Natural killer cell (primary cell): ENCODE measurements at regions not wholly inside any gene's neighbourhood (a gene's known extent, or its start where the extent isn't known, plus 50 kb on each side); places are given as distances from the start of the nearest gene placed in this dataset.
A peak's percentile ranks its signal among the peaks of the same experiment; 100 is the strongest.

Experiments used
- ATAC-seq, 3 donors: fragments of 150-1000 bp in 2 of 3; fragments of 200-7000 bp in 1 of 3; cut with Tn5 transposase; 1 replicate in 1 of 3; 2 replicates in 2 of 3; pipeline ENCODE4 v1.10.0; 2021; ENCODE audit warnings: mild to moderate bottlenecking in 2 of 3, moderate library complexity in 2 of 3
- DNase-seq, 2 donors: peaks; one replicate each; pipeline versions ENCODE4 v3.0.0 to v3.0.0-alpha.2; 2013 to 2021; ENCODE audit warnings: mixed read lengths in 1 of 2
- H3K27ac ChIP-seq: one replicate; pipeline ENCODE4 v1.5.1; 2013; ENCODE audit warnings: mild to moderate bottlenecking, low read length
- H3K27me3 ChIP-seq: one replicate; pipeline ENCODE4 v1.6.1; 2013; ENCODE audit warnings: low read length; ENCODE audit not compliant: control insufficient read depth, insufficient read depth
- H3K36me3 ChIP-seq: one replicate; pipeline ENCODE4 v1.6.1; 2013; ENCODE audit warnings: low read length; ENCODE audit not compliant: control insufficient read depth, insufficient read depth
- H3K4me1 ChIP-seq: one replicate; pipeline ENCODE4 v1.6.1; 2013; ENCODE audit warnings: low read length; ENCODE audit not compliant: control insufficient read depth, insufficient read depth
- H3K4me3 ChIP-seq: one replicate; pipeline ENCODE4 v1.5.1; 2013; ENCODE audit warnings: low read length
- H3K9me3 ChIP-seq: one replicate; pipeline ENCODE4 v1.6.1; 2013; ENCODE audit warnings: low read length; ENCODE audit not compliant: control insufficient read depth, insufficient read depth
- H3K27ac Mint-ChIP-seq, 2 donors: one replicate each; pipeline ENCODE4 v1.8.0; 2022; ENCODE audit warnings: mild to moderate bottlenecking in 2 of 2, mixed read lengths in 2 of 2, moderate library complexity in 1 of 2
- H3K27me3 Mint-ChIP-seq, 2 donors: one replicate each; pipeline ENCODE4 v1.8.0; 2022; ENCODE audit warnings: low read depth in 2 of 2, mixed read lengths in 2 of 2
- H3K36me3 Mint-ChIP-seq: one replicate; pipeline ENCODE4 v1.8.0; 2022; ENCODE audit warnings: mixed read lengths
- H3K4me1 Mint-ChIP-seq, 2 donors: one replicate each; pipeline ENCODE4 v1.8.0; 2022; ENCODE audit warnings: mixed read lengths in 2 of 2
- H3K4me3 Mint-ChIP-seq: one replicate; pipeline ENCODE4 v1.8.0; 2022; ENCODE audit warnings: mild to moderate bottlenecking, moderate library complexity, mixed read lengths
- H3K9me3 Mint-ChIP-seq, 2 donors: one replicate each; pipeline ENCODE4 v1.8.0; 2022; ENCODE audit warnings: mixed read lengths in 2 of 2
- CTCF ChIP-seq: fragments of 200-600 bp; IDR thresholded peaks from one replicate; pipeline ENCODE4 v1.8.0; 2022; ENCODE audit warnings: antibody characterized with exemption
- WGBS: methylation state at CpG from one replicate; pipeline ENCODE4 v1.1.7; 2013; ENCODE audit warnings: missing lambda C conversion rate; ENCODE audit not compliant: insufficient coverage; 5-methylcytosine and 5-hydroxymethylcytosine counted together
- intact Hi-C: fragments of 100-400 bp; cut with micrococcal nuclease; formaldehyde crosslinking; loops from one replicate; pipeline ENCODE4 v1.14.2; 2022

- H3K4me1 ChIP-seq, result no peaks in the 10 kb centered on the region
- ATAC-seq (no peak), DNase-seq (no peak)
- Mint-ChIP-seq H3K4me1 (no peaks in the 10 kb centered on the region), H3K27me3 (no peaks in the 10 kb centered on the region), H3K36me3 (no peaks in the 10 kb centered on the region), H3K27ac (no peak overlapping the region), H3K9me3 (peaks cover 12 to 16% of the 10 kb centered on the region in 2 donors), H3K4me3 (no peak overlapping the region)
- TF ChIP-seq CTCF, result no peak
- H3K27ac ChIP-seq, result no peak overlapping the region
- no peaks in the 10 kb centered on the region for H3K27me3 ChIP-seq
- no peaks in the 10 kb centered on the region for H3K36me3 ChIP-seq
- WGBS, result 90% methylated on average over 5 of the region's 5 CpGs
- H3K9me3 ChIP-seq, result no peaks in the 10 kb centered on the region
- H3K4me3 ChIP-seq, result no peak overlapping the region
- intact Hi-C loops, result no loop called here
These were observed 134.0 kb upstream of the GRIK2 start for GRCh38 chr6:101259505-101259904.

GRCh38 chr6:101263596-101263995, 129.9 kb upstream of the GRIK2 start:
- H3K27ac ChIP-seq, result no peak overlapping the region
- H3K36me3 ChIP-seq, result no peaks in the 10 kb centered on the region
- intact Hi-C loops, result no loop called here
- H3K4me1 Mint-ChIP-seq, result no peaks in the 10 kb centered on the region
- no peaks in the 10 kb centered on the region for H3K27me3 Mint-ChIP-seq
- DNase-seq (no peak), ATAC-seq (no peak)
- peaks cover 6% of the 10 kb centered on the region for H3K36me3 Mint-ChIP-seq
- TF ChIP-seq CTCF, result no peak
- no peaks in the 10 kb centered on the region for H3K9me3 ChIP-seq
- no peaks in the 10 kb centered on the region for H3K4me1 ChIP-seq
- no peak overlapping the region for H3K4me3 Mint-ChIP-seq
- peaks cover 17 to 24% of the 10 kb centered on the region in 2 donors for H3K9me3 Mint-ChIP-seq
- no peaks in the 10 kb centered on the region for H3K27me3 ChIP-seq
- no peak overlapping the region for H3K27ac Mint-ChIP-seq
- 88% methylated on average over 2 of the region's 3 CpGs for WGBS
- H3K4me3 ChIP-seq, result no peak overlapping the region

- TF ChIP-seq CTCF, result no peak
- peak in 1 of 2 donors; percentile 48 for DNase-seq
- WGBS, result no CpG with 5 or more reads among the region's 2 CpGs
- Mint-ChIP-seq H3K27ac (no peak overlapping the region), H3K27me3 (no peaks in the 10 kb centered on the region), H3K36me3 (peaks cover 12% of the 10 kb centered on the region), H3K9me3 (peaks cover 19 to 31% of the 10 kb centered on the region in 2 donors), H3K4me3 (no peak overlapping the region), H3K4me1 (no peaks in the 10 kb centered on the region)
- no peaks in the 10 kb centered on the region for H3K27me3 ChIP-seq
- no peak for ATAC-seq
- H3K4me1 ChIP-seq, result no peaks in the 10 kb centered on the region
- intact Hi-C loops, result no loop called here
- H3K27ac ChIP-seq, result no peak overlapping the region
- H3K9me3 ChIP-seq, result peaks cover 4% of the 10 kb centered on the region
- no peaks in the 10 kb centered on the region for H3K36me3 ChIP-seq
- H3K4me3 ChIP-seq, result no peak overlapping the region
These were observed 127.4 kb upstream of the GRIK2 start for GRCh38 chr6:101266063-101266462.

GRCh38 chr6:101268541-101268940, 125.0 kb upstream of the GRIK2 start:
- no peaks in the 10 kb centered on the region for H3K36me3 ChIP-seq
- H3K27ac ChIP-seq, result no peak overlapping the region
- DNase-seq (no peak), ATAC-seq (no peak)
- H3K9me3 Mint-ChIP-seq, result peaks cover 23 to 37% of the 10 kb centered on the region in 2 donors
- H3K9me3 ChIP-seq, result peaks cover 4% of the 10 kb centered on the region
- no peak overlapping the region for H3K27ac Mint-ChIP-seq
- intact Hi-C loops, result no loop called here
- no peak overlapping the region for H3K4me3 Mint-ChIP-seq
- H3K36me3 Mint-ChIP-seq, result peaks cover 12% of the 10 kb centered on the region
- 77% methylated on average over 2 of the region's 2 CpGs for WGBS
- no peaks in the 10 kb centered on the region for H3K27me3 Mint-ChIP-seq
- no peaks in the 10 kb centered on the region for H3K27me3 ChIP-seq
- H3K4me3 ChIP-seq, result no peak overlapping the region
- H3K4me1 ChIP-seq, result no peaks in the 10 kb centered on the region
- no peaks in the 10 kb centered on the region for H3K4me1 Mint-ChIP-seq
- TF ChIP-seq CTCF, result no peak
